ENCODE measurements at regions not wholly inside any gene's neighbourhood (a gene's known extent, or its start where the extent isn't known, plus 50 kb on each side); places are given as distances from the start of the nearest gene placed in this dataset.

- Histone ChIP-seq H3K27me3 (ENCODE audit: control insufficient read depth, insufficient read depth, low read length) (no peaks in the 10 kb centered on the region), H3K36me3 (replicated peaks; ENCODE audit: control insufficient read depth, insufficient read depth, low read length) (no peaks in the 10 kb centered on the region), H3K4me3 (ENCODE audit: insufficient read depth, low read depth, low read length) (no peak overlapping the region)
- DNase-seq, result no peak
Measured at GRCh38 chr1:69148731-69149130, 419.0 kb upstream of the LRRC7 start.

- no peak for DNase-seq
- H3K36me3 ChIP-seq (replicated peaks; ENCODE audit: control insufficient read depth, insufficient read depth, low read length), result no peaks in the 10 kb centered on the region
Measured at GRCh38 chr1:69157046-69157756, 410.5 kb upstream of the LRRC7 start.

GRCh38 chr1:69163241-69163640 lies 404.5 kb upstream of the LRRC7 start:
- no peak overlapping the region for H3K4me3 ChIP-seq (ENCODE audit: insufficient read depth, low read depth, low read length)
- DNase-seq, result no peak
- H3K27me3 ChIP-seq (ENCODE audit: control insufficient read depth, insufficient read depth, low read length), result no peaks in the 10 kb centered on the region

More at GRCh38 chr1:69157046-69157756, 410.5 kb upstream of the LRRC7 start:
- no peaks in the 10 kb centered on the region for H3K27me3 ChIP-seq (ENCODE audit: control insufficient read depth, insufficient read depth, low read length)
- H3K4me3 ChIP-seq (ENCODE audit: insufficient read depth, low read depth, low read length), result no peak overlapping the region

GRCh38 chr1:69163779-69164178 lies 403.9 kb upstream of the LRRC7 start:
- DNase-seq, result no peak
- Histone ChIP-seq H3K27me3 (ENCODE audit: control insufficient read depth, insufficient read depth, low read length) (no peaks in the 10 kb centered on the region), H3K36me3 (replicated peaks; ENCODE audit: control insufficient read depth, insufficient read depth, low read length) (no peaks in the 10 kb centered on the region), H3K4me3 (ENCODE audit: insufficient read depth, low read depth, low read length) (no peak overlapping the region)

More at GRCh38 chr1:69163241-69163640, 404.5 kb upstream of the LRRC7 start:
- no peaks in the 10 kb centered on the region for H3K36me3 ChIP-seq (replicated peaks; ENCODE audit: control insufficient read depth, insufficient read depth, low read length)

- Histone ChIP-seq H3K27me3 (ENCODE audit: control insufficient read depth, insufficient read depth, low read length) (no peaks in the 10 kb centered on the region), H3K36me3 (replicated peaks; ENCODE audit: control insufficient read depth, insufficient read depth, low read length) (no peaks in the 10 kb centered on the region), H3K4me3 (ENCODE audit: insufficient read depth, low read depth, low read length) (no peak overlapping the region)
- DNase-seq, result no peak
Measured at GRCh38 chr1:69167876-69168275, 399.8 kb upstream of the LRRC7 start.

- Histone ChIP-seq H3K27me3 (ENCODE audit: control insufficient read depth, insufficient read depth, low read length) (no peaks in the 10 kb centered on the region), H3K4me3 (ENCODE audit: insufficient read depth, low read depth, low read length) (no peak overlapping the region), H3K36me3 (replicated peaks; ENCODE audit: control insufficient read depth, insufficient read depth, low read length) (no peaks in the 10 kb centered on the region)
- no peak for DNase-seq
Measured at GRCh38 chr1:69171248-69171647, 396.5 kb upstream of the LRRC7 start.

GRCh38 chr1:69172003-69173000 lies 395.4 kb upstream of the LRRC7 start:
- DNase-seq, result no peak
- Histone ChIP-seq H3K4me3 (ENCODE audit: insufficient read depth, low read depth, low read length) (no peak overlapping the region), H3K36me3 (replicated peaks; ENCODE audit: control insufficient read depth, insufficient read depth, low read length) (no peaks in the 10 kb centered on the region), H3K27me3 (ENCODE audit: control insufficient read depth, insufficient read depth, low read length) (no peaks in the 10 kb centered on the region)

- peak; percentile 5 for DNase-seq
- no peaks in the 10 kb centered on the region for H3K27me3 ChIP-seq (ENCODE audit: control insufficient read depth, insufficient read depth, low read length)
- no peak overlapping the region for H3K4me3 ChIP-seq (ENCODE audit: insufficient read depth, low read depth, low read length)
- H3K36me3 ChIP-seq (replicated peaks; ENCODE audit: control insufficient read depth, insufficient read depth, low read length), result no peaks in the 10 kb centered on the region
Measured at GRCh38 chr1:69175053-69175452, 392.7 kb upstream of the LRRC7 start.

- no peaks in the 10 kb centered on the region for H3K27me3 ChIP-seq (ENCODE audit: control insufficient read depth, insufficient read depth, low read length)
- H3K4me3 ChIP-seq (ENCODE audit: insufficient read depth, low read depth, low read length), result no peak overlapping the region
- no peak for DNase-seq
- no peaks in the 10 kb centered on the region for H3K36me3 ChIP-seq (replicated peaks; ENCODE audit: control insufficient read depth, insufficient read depth, low read length)
Measured at GRCh38 chr1:69180358-69180757, 387.4 kb upstream of the LRRC7 start.

- DNase-seq, result no peak
- no peaks in the 10 kb centered on the region for H3K27me3 ChIP-seq (ENCODE audit: control insufficient read depth, insufficient read depth, low read length)
- no peak overlapping the region for H3K4me3 ChIP-seq (ENCODE audit: insufficient read depth, low read depth, low read length)
- H3K36me3 ChIP-seq (replicated peaks; ENCODE audit: control insufficient read depth, insufficient read depth, low read length), result no peaks in the 10 kb centered on the region
Measured at GRCh38 chr1:69185378-69185777, 382.3 kb upstream of the LRRC7 start.

GRCh38 chr1:69191335-69191734 lies 376.4 kb upstream of the LRRC7 start:
- Histone ChIP-seq H3K36me3 (replicated peaks; ENCODE audit: control insufficient read depth, insufficient read depth, low read length) (no peaks in the 10 kb centered on the region), H3K4me3 (ENCODE audit: insufficient read depth, low read depth, low read length) (no peak overlapping the region), H3K27me3 (ENCODE audit: control insufficient read depth, insufficient read depth, low read length) (no peaks in the 10 kb centered on the region)
- DNase-seq, result no peak

- no peak overlapping the region for H3K4me3 ChIP-seq (ENCODE audit: insufficient read depth, low read depth, low read length)
- DNase-seq, result no peak
Measured at GRCh38 chr1:69195136-69195535, 372.6 kb upstream of the LRRC7 start.

GRCh38 chr1:69196071-69196470 lies 371.7 kb upstream of the LRRC7 start:
- Histone ChIP-seq H3K27me3 (ENCODE audit: control insufficient read depth, insufficient read depth, low read length) (no peaks in the 10 kb centered on the region), H3K4me3 (ENCODE audit: insufficient read depth, low read depth, low read length) (no peak overlapping the region), H3K36me3 (replicated peaks; ENCODE audit: control insufficient read depth, insufficient read depth, low read length) (no peaks in the 10 kb centered on the region)
- DNase-seq, result no peak

More at GRCh38 chr1:69195136-69195535, 372.6 kb upstream of the LRRC7 start:
- Histone ChIP-seq H3K36me3 (replicated peaks; ENCODE audit: control insufficient read depth, insufficient read depth, low read length) (no peaks in the 10 kb centered on the region), H3K27me3 (ENCODE audit: control insufficient read depth, insufficient read depth, low read length) (no peaks in the 10 kb centered on the region)

GRCh38 chr1:69197816-69198215 lies 369.9 kb upstream of the LRRC7 start:
- Histone ChIP-seq H3K4me3 (ENCODE audit: insufficient read depth, low read depth, low read length) (no peak overlapping the region), H3K27me3 (ENCODE audit: control insufficient read depth, insufficient read depth, low read length) (no peaks in the 10 kb centered on the region), H3K36me3 (replicated peaks; ENCODE audit: control insufficient read depth, insufficient read depth, low read length) (no peaks in the 10 kb centered on the region)
- no peak for DNase-seq

- Histone ChIP-seq H3K36me3 (replicated peaks; ENCODE audit: control insufficient read depth, insufficient read depth, low read length) (no peaks in the 10 kb centered on the region), H3K27me3 (ENCODE audit: control insufficient read depth, insufficient read depth, low read length) (no peaks in the 10 kb centered on the region), H3K4me3 (ENCODE audit: insufficient read depth, low read depth, low read length) (no peak overlapping the region)
- no peak for DNase-seq
Measured at GRCh38 chr1:69201716-69202115, 366.0 kb upstream of the LRRC7 start.

All from H7 (cell line).